IMR-90 (cell line): ENCODE measurements at regions not wholly inside any gene's neighbourhood (a gene's known extent, or its start where the extent isn't known, plus 50 kb on each side); places are given as distances from the start of the nearest gene placed in this dataset.

Experiments used
- ATAC-seq: fragments of 200-7000 bp; cut with Tn5 transposase; 2 replicates; pipeline ENCODE4 v1.9.1; 2020; ENCODE audit warnings: low read depth, mild to moderate bottlenecking, moderate library complexity
- BruUV-seq: library from RNA; stranded (reverse); fragments of 400-500 nt; replicated peaks from 2 replicates; lab custom pipeline; 2021; lab: Mats Ljungman, UMichigan
- CTCF ChIA-PET: fragments of 300-600 bp; formaldehyde crosslinking; extraction: SDS; loops from one replicate; lab custom pipeline; 2021; ENCODE audit warnings: antibody characterized with exemption; lab: Yijun Ruan, JAX
- POLR2A ChIA-PET: fragments of 300-600 bp; sonication (Branson Sonifier 250); formaldehyde crosslinking; loops from one replicate; lab custom pipeline; 2022; ENCODE audit warnings: antibody characterized with exemption; ENCODE audit not compliant: unreplicated experiment; lab: Charles Lee
- DNase-seq: peaks from one replicate; pipeline ENCODE4 v3.0.0; 2013
- H2AFZ ChIP-seq: replicated peaks from 2 replicates; pipeline ENCODE3; 2013; ENCODE audit warnings: low read length, mild to moderate bottlenecking; ENCODE audit not compliant: poor library complexity
- H2AK5ac ChIP-seq: 2 replicates; pipeline ENCODE4 v1.6.1; 2013; ENCODE audit warnings: low read depth, low read length, inconsistent platforms
- H2AK9ac ChIP-seq: replicated peaks from 2 replicates; pipeline ENCODE3; 2013; ENCODE audit warnings: mild to moderate bottlenecking, low read depth, low read length, moderate library complexity; ENCODE audit not compliant: poor library complexity
- H2BK120ac ChIP-seq: 2 replicates; pipeline ENCODE4 v1.6.1; 2013; ENCODE audit warnings: low read depth, low read length, inconsistent platforms
- H2BK15ac ChIP-seq: 3 replicates; pipeline ENCODE4 v1.6.1; 2013; ENCODE audit warnings: low read depth, low read length, inconsistent platforms
- H2BK20ac ChIP-seq: 2 replicates; pipeline ENCODE4 v1.6.1; 2013; ENCODE audit warnings: low read depth, mild to moderate bottlenecking, inconsistent platforms, low read length, moderate library complexity
- H2BK5ac ChIP-seq: 2 replicates; pipeline ENCODE4 v1.6.1; 2013; ENCODE audit warnings: mild to moderate bottlenecking, low read depth, low read length, inconsistent platforms; ENCODE audit not compliant: poor library complexity, severe bottlenecking
- H3K14ac ChIP-seq: replicated peaks from 2 replicates; pipeline ENCODE4 v1.6.1; 2013; ENCODE audit warnings: low read depth, low read length, inconsistent platforms
- H3K18ac ChIP-seq: 2 replicates; pipeline ENCODE4 v1.6.1; 2013; ENCODE audit warnings: low read depth, low read length, control low read depth
- H3K23ac ChIP-seq: 2 replicates; pipeline ENCODE4 v1.6.1; 2013; ENCODE audit warnings: low read depth, low read length, inconsistent platforms
- H3K27ac ChIP-seq: 2 replicates; pipeline ENCODE4 v1.5.1; 2013; ENCODE audit warnings: mild to moderate bottlenecking, control low read depth, low read length; ENCODE audit not compliant: insufficient read depth
- H3K27me3 ChIP-seq: 2 replicates; pipeline ENCODE4 v1.6.1; 2013; ENCODE audit warnings: low read length; ENCODE audit not compliant: control insufficient read depth, insufficient read depth
- H3K36me3 ChIP-seq: 2 replicates; pipeline ENCODE4 v1.6.1; 2013; ENCODE audit warnings: low read length, mixed read lengths; ENCODE audit not compliant: control insufficient read depth, insufficient read depth
- H3K4ac ChIP-seq: 2 replicates; pipeline ENCODE4 v1.6.1; 2013; ENCODE audit warnings: low read depth, low read length, inconsistent platforms
- H3K4me1 ChIP-seq: 2 replicates; pipeline ENCODE4 v1.6.1; 2013; ENCODE audit warnings: low read length, mixed read lengths; ENCODE audit not compliant: control insufficient read depth, insufficient read depth
- H3K4me2 ChIP-seq: 2 replicates; pipeline ENCODE4 v1.6.1; 2013; ENCODE audit warnings: low read depth, mild to moderate bottlenecking, control low read depth, low read length, moderate library complexity
- H3K4me3 ChIP-seq: 2 replicates; pipeline ENCODE4 v1.5.1; 2013; ENCODE audit warnings: low read depth, mild to moderate bottlenecking, control low read depth, low read length, moderate library complexity; ENCODE audit not compliant: insufficient read depth
- H3K56ac ChIP-seq: 2 replicates; pipeline ENCODE4 v1.6.1; 2013; ENCODE audit warnings: low read length, inconsistent platforms; ENCODE audit not compliant: insufficient read depth; ENCODE audit errors: extremely low read depth
- H3K79me1 ChIP-seq, 2 experiments: 2 replicates each; pipeline ENCODE4 v1.6.1; 2013; ENCODE audit warnings: low read length in 2 of 2, inconsistent platforms in 1 of 2, low read depth in 1 of 2
- H3K9ac ChIP-seq: 2 replicates; pipeline ENCODE4 v1.6.1; 2013; ENCODE audit warnings: low read depth, low read length, control low read depth
- H3K9me1 ChIP-seq: 2 replicates; pipeline ENCODE4 v1.6.1; 2013; ENCODE audit warnings: low read length, inconsistent platforms; ENCODE audit not compliant: insufficient read depth
- H3K9me3 ChIP-seq: 2 replicates; pipeline ENCODE4 v1.6.1; 2013; ENCODE audit warnings: low read length; ENCODE audit not compliant: control insufficient read depth, insufficient read depth
- H4K20me1 ChIP-seq: 2 replicates; pipeline ENCODE4 v1.6.1; 2013; ENCODE audit warnings: low read length, inconsistent platforms; ENCODE audit not compliant: insufficient read depth
- H4K5ac ChIP-seq: 2 replicates; pipeline ENCODE4 v1.6.1; 2013; ENCODE audit warnings: mild to moderate bottlenecking, low read depth, low read length, control low read depth
- H4K8ac ChIP-seq, 2 experiments: 2 replicates each; pipeline ENCODE4 v1.6.1; 2013; ENCODE audit warnings: low read depth in 2 of 2, low read length in 2 of 2, control low read depth in 1 of 2, inconsistent platforms in 1 of 2
- H4K91ac ChIP-seq: 2 replicates; pipeline ENCODE4 v1.6.1; 2013; ENCODE audit warnings: low read depth, low read length, inconsistent platforms; ENCODE audit not compliant: insufficient read depth
- CEBPB ChIP-seq: IDR thresholded peaks from 2 replicates; pipeline ENCODE4 v1.6.1; 2012; ENCODE audit warnings: low read depth, low read length, improper control_type of control experiment
- CTCF ChIP-seq: conservative IDR thresholded peaks from 2 replicates; pipeline ENCODE4 v1.5.1; 2012; ENCODE audit warnings: mild to moderate bottlenecking, low read depth, low read length, improper control_type of control experiment
- ELK1 ChIP-seq: fragments of 150-350 bp; IDR thresholded peaks from 2 replicates; pipeline ENCODE4 v1.6.1; 2016; ENCODE audit warnings: low read depth, mild to moderate bottlenecking, low read length, moderate library complexity, borderline replicate concordance
- FOS ChIP-seq: fragments of 150-350 bp; IDR thresholded peaks from 2 replicates; pipeline ENCODE4 v1.6.1; 2016; ENCODE audit warnings: low read depth, low read length
- MAFK ChIP-seq: IDR thresholded peaks from 2 replicates; pipeline ENCODE4 v1.6.1; 2012; ENCODE audit warnings: low read depth, low read length, improper control_type of control experiment
- NFE2L2 ChIP-seq: fragments of 150-350 bp; IDR thresholded peaks from 2 replicates; pipeline ENCODE4 v1.6.1; 2016; ENCODE audit warnings: low read depth, mild to moderate bottlenecking, low read length
- POLR2A ChIP-seq: IDR thresholded peaks from 2 replicates; pipeline ENCODE4 v1.6.1; 2012; ENCODE audit warnings: mild to moderate bottlenecking, low read depth, low read length
- RAD21 ChIP-seq: IDR thresholded peaks from 2 replicates; pipeline ENCODE4 v1.6.1; 2012; ENCODE audit warnings: low read length, improper control_type of control experiment
- USF2 ChIP-seq: fragments of 150-350 bp; IDR thresholded peaks from 2 replicates; pipeline ENCODE4 v1.6.1; 2017; ENCODE audit warnings: mild to moderate bottlenecking, antibody characterized with exemption, low read length, low read depth
- WGBS, 2 experiments: methylation state at CpG; one replicate each; pipeline versions ENCODE4 v1.1.5 to v1.1.7; 2013; ENCODE audit warnings: missing lambda C conversion rate in 2 of 2; ENCODE audit not compliant: insufficient read length in 1 of 2; ENCODE audit errors: extremely low coverage in 2 of 2; 5-methylcytosine and 5-hydroxymethylcytosine counted together
- dilution Hi-C: fragments of 300-500 bp; cut with HindIII; formaldehyde crosslinking; loops from one replicate; pipeline ENCODE4 v1.14.3; 2018; ENCODE audit warnings: low sequenced_read_pairs; ENCODE audit not compliant: unreplicated experiment
- in situ Hi-C: fragments of 300-500 bp; cut with MboI; formaldehyde crosslinking; loops from 3 replicates; pipeline ENCODE4 v1.14.3; 2019; ENCODE audit warnings: low sequenced_read_pairs, inconsistent platforms, mixed read lengths
- intact Hi-C: fragments of 100-400 bp; cut with micrococcal nuclease; formaldehyde crosslinking; loops from 2 replicates; pipeline ENCODE4 v1.10.0; 2022

- no peak overlapping the region for H4K91ac ChIP-seq
- no peak overlapping the region for H3K56ac ChIP-seq
- no peak overlapping the region for H3K4me2 ChIP-seq
- no peak overlapping the region for H2BK120ac ChIP-seq
- H3K9ac ChIP-seq: no peak overlapping the region
- no peak overlapping the region for H3K4ac ChIP-seq
- no peak overlapping the region for H4K5ac ChIP-seq
- H2BK15ac ChIP-seq: no peak overlapping the region
- no peak overlapping the region for H3K27ac ChIP-seq
- peaks cover 52% of the 10 kb centered on the region for H3K27me3 ChIP-seq
- no peaks in the 10 kb centered on the region for H3K36me3 ChIP-seq
- no peak overlapping the region for H3K14ac ChIP-seq
- no peak overlapping the region for H4K8ac ChIP-seq
- H3K23ac ChIP-seq: no peak overlapping the region
- intact Hi-C loops: no loop called here
- no peak overlapping the region for H2BK5ac ChIP-seq
- H2BK20ac ChIP-seq: no peak overlapping the region
- TF ChIP-seq RAD21: no peak
- no peak for TF ChIP-seq FOS
- no peak for TF ChIP-seq ELK1
- TF ChIP-seq POLR2A: no peak
- no peak for TF ChIP-seq CEBPB
- TF ChIP-seq NFE2L2: no peak
- TF ChIP-seq CTCF: no peak
- TF ChIP-seq USF2: no peak
- no peak for TF ChIP-seq MAFK
- dilution Hi-C loops: no loop called here
- H3K9me1 ChIP-seq: no peaks in the 10 kb centered on the region
- ATAC-seq: no peak
- H2AK5ac ChIP-seq: no peak overlapping the region
- peaks cover 3% of the 10 kb centered on the region for H3K9me3 ChIP-seq
- no peak overlapping the region for H3K18ac ChIP-seq
- H3K4me3 ChIP-seq: no peak overlapping the region
- CTCF ChIA-PET: no interaction called here
- POLR2A ChIA-PET: no interaction called here
- no TSS peak for BruUV-seq
- in situ Hi-C loops: no loop called here
- no peaks in the 10 kb centered on the region for H3K4me1 ChIP-seq
- no peak for DNase-seq
- H3K79me1 ChIP-seq: no peaks in the 10 kb centered on the region
- peak overlapping the region; percentile 50 for H2AK9ac ChIP-seq
- 53% methylated on average over 4 of the region's 11 CpGs; no CpG with 5 or more reads in 1 of the 2 experiments for WGBS, 2 experiments
- no peaks in the 10 kb centered on the region for H4K20me1 ChIP-seq
- peak overlapping the region; percentile 56 for H2AFZ ChIP-seq
Observed at GRCh38 chr2:242058116-242058680, 188.7 kb downstream of the RTP5 start.
